LNCaP clone FGC (cell line): ENCODE measurements at regions not wholly inside any gene's neighbourhood (a gene's known extent, or its start where the extent isn't known, plus 50 kb on each side); places are given as distances from the start of the nearest gene placed in this dataset.

ENCODE experiments used
- DNase-seq: peaks from one replicate; pipeline ENCODE4 v3.0.0-alpha.2; 2011; ENCODE audit warnings: low read depth
- H3K4me3 ChIP-seq: 2 replicates; pipeline ENCODE4 v1.5.1; 2011; ENCODE audit warnings: mild to moderate bottlenecking, low read depth, low read length, control low read depth
- CTCF ChIP-seq: IDR thresholded peaks from 2 replicates; pipeline ENCODE4 v1.5.1; 2012; ENCODE audit warnings: mild to moderate bottlenecking; ENCODE audit not compliant: control insufficient read depth, insufficient read depth; ENCODE audit errors: extremely low read depth

- no peak for DNase-seq
- H3K4me3 ChIP-seq: no peak overlapping the region
- TF ChIP-seq CTCF: no peak
Observed at GRCh38 chr7:39892361-39892760, 57.7 kb upstream of the CDK13 start.

DNA sequence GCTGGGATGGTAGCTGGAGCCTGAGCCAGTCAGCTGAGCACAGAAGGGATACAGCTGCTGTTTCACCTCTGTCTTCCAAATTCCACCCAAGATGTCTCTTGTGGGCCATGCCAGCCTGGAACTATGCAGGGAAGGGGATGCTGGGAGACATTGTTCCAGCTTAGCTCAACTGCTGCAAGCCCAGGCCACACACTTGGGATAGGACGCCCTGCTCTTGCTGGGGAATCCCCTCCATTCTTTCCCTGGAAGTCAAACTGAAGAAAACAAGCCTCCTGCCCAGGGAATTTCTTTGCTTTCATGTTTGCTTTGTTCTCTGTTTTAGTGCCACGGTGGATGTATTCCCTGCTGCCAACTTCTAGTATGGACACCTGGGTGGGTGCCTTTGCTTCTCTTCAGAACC, 55.2 kb upstream of the CDK13 start:
- no peak overlapping the region for H3K4me3 ChIP-seq
- DNase-seq: no peak
- no peak for TF ChIP-seq CTCF

DNA sequence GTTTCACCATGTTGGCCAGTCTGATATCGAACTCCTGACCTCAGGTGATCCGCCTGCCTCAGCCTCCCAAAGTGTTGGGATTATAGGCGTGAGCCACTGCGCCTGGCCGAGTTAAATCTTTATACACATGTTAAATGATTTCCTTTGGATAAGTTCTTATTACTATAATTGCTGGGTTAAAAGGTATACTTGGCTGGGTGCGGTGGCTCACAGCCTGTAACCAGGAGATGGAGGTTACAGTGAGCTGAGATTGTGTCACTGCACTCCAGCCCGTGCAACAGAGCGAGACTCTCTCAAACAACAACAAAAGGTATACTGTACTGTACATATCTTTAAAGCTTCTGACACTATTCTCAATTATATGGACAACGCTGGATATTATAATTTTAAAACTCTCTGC, 53.2 kb upstream of the CDK13 start:
- H3K4me3 ChIP-seq: no peak overlapping the region
- no peak for TF ChIP-seq CTCF
- no peak for DNase-seq

DNA sequence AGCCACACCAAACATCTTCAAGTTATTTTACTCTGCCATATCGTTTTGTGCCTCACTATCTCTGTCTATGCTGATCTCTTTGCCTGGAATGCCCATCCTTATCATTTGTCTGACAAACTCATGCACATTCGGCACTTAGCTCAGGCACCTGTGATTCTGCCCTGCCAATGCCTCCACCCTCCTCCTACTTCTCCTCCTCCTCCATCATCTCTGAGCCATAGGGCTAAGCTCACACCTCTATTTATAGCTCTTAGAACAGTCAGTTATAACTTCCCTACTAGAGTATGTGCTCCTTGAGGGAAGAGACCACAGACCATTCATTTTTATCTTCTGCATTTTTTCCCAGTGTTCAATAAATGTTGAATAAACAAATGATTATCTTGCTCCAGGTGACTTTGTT, 51.2 kb upstream of the CDK13 start:
- DNase-seq: no peak
- H3K4me3 ChIP-seq: no peak overlapping the region
- no peak for TF ChIP-seq CTCF
